OCI-LY3 (cell line): ENCODE measurements at regions not wholly inside any gene's neighbourhood (a gene's known extent, or its start where the extent isn't known, plus 50 kb on each side); places are given as distances from the start of the nearest gene placed in this dataset.

Experiments
- H2AFZ ChIP-seq: fragments of 200-600, 300-600 bp; shearing (Covaris generic); 2 replicates; pipeline ENCODE4 v1.6.0; 2014; ENCODE audit warnings: antibody characterized with exemption, low read depth, low read length
- H3K27ac ChIP-seq: fragments of 200-600, 300-600 bp; sonication (generic); 2 replicates; pipeline ENCODE4 v1.5.1; 2014; ENCODE audit warnings: mild to moderate bottlenecking, low read length, moderate library complexity, mixed read lengths
- H3K27me3 ChIP-seq: fragments of 200-600, 300-600 bp; sonication (generic); 2 replicates; pipeline ENCODE4 v1.6.1; 2014; ENCODE audit warnings: low read depth, low read length, mixed read lengths
- H3K36me3 ChIP-seq: fragments of 200-600, 300-600 bp; sonication (generic); replicated peaks from 2 replicates; pipeline ENCODE3; 2014; ENCODE audit warnings: low read depth, low read length, mixed read lengths
- H3K4me1 ChIP-seq: fragments of 300-600, 200-600 bp; sonication (generic); 2 replicates; pipeline ENCODE4 v1.6.1; 2014; ENCODE audit warnings: low read length, mixed read lengths
- H3K4me2 ChIP-seq: fragments of 200-600, 300-600 bp; sonication (generic); 2 replicates; pipeline ENCODE4 v1.6.1; 2014; ENCODE audit warnings: low read length, mixed read lengths
- H3K4me3 ChIP-seq: fragments of 300-600, 200-600 bp; sonication (generic); 2 replicates; pipeline ENCODE4 v1.5.1; 2014; ENCODE audit warnings: antibody characterized with exemption, mild to moderate bottlenecking, low read length, moderate library complexity
- H3K79me2 ChIP-seq: fragments of 300-600, 200-600 bp; shearing (Covaris generic); 2 replicates; pipeline ENCODE4 v1.6.1; 2014; ENCODE audit warnings: mild to moderate bottlenecking, low read length, mixed read lengths
- H3K9ac ChIP-seq: fragments of 300-600, 200-600 bp; shearing (Covaris generic); 2 replicates; pipeline ENCODE4 v1.6.0; 2014; ENCODE audit warnings: mild to moderate bottlenecking, low read length, moderate library complexity
- H3K9me3 ChIP-seq: fragments of 200-600, 300-600 bp; shearing (Covaris generic); 2 replicates; pipeline ENCODE4 v1.6.1; 2014; ENCODE audit warnings: low read length, mixed read lengths; ENCODE audit not compliant: insufficient read depth
- H4K20me1 ChIP-seq: fragments of 200-600, 300-600 bp; sonication (generic); 2 replicates; pipeline ENCODE4 v1.6.1; 2016; ENCODE audit warnings: low read length, mixed read lengths; ENCODE audit not compliant: insufficient read depth
- CTCF ChIP-seq: fragments of 200-600, 300-600 bp; sonication (generic); IDR thresholded peaks from 2 replicates; pipeline ENCODE4 v1.5.1; 2014; ENCODE audit warnings: antibody characterized with exemption, low read length, low read depth
- EZH2phosphoT487 ChIP-seq: fragments of 200-600 bp; shearing (Covaris generic); IDR thresholded peaks from 2 replicates; pipeline ENCODE4 v1.6.1; 2018; ENCODE audit warnings: antibody characterized with exemption, mixed run types, low read depth

- no peaks in the 10 kb centered on the region for H3K36me3 ChIP-seq
- H3K27ac ChIP-seq: no peak overlapping the region
- no peak overlapping the region for H3K4me2 ChIP-seq
- H3K27me3 ChIP-seq: peaks cover 83% of the 10 kb centered on the region
- H4K20me1 ChIP-seq: no peaks in the 10 kb centered on the region
- no peaks in the 10 kb centered on the region for H3K9me3 ChIP-seq
- no peak overlapping the region for H3K9ac ChIP-seq
- H3K79me2 ChIP-seq: no peaks in the 10 kb centered on the region
- TF ChIP-seq CTCF: no peak
- no peak for TF ChIP-seq EZH2phosphoT487
- no peak overlapping the region for H2AFZ ChIP-seq
- H3K4me1 ChIP-seq: no peaks in the 10 kb centered on the region
- no peak overlapping the region for H3K4me3 ChIP-seq
Observed at GRCh38 chr13:44292545-44292944, 81.1 kb upstream of the SERP2 start.

- no peaks in the 10 kb centered on the region for H3K79me2 ChIP-seq
Observed at GRCh38 chr13:44293374-44293773, 80.2 kb upstream of the SERP2 start.

DNA sequence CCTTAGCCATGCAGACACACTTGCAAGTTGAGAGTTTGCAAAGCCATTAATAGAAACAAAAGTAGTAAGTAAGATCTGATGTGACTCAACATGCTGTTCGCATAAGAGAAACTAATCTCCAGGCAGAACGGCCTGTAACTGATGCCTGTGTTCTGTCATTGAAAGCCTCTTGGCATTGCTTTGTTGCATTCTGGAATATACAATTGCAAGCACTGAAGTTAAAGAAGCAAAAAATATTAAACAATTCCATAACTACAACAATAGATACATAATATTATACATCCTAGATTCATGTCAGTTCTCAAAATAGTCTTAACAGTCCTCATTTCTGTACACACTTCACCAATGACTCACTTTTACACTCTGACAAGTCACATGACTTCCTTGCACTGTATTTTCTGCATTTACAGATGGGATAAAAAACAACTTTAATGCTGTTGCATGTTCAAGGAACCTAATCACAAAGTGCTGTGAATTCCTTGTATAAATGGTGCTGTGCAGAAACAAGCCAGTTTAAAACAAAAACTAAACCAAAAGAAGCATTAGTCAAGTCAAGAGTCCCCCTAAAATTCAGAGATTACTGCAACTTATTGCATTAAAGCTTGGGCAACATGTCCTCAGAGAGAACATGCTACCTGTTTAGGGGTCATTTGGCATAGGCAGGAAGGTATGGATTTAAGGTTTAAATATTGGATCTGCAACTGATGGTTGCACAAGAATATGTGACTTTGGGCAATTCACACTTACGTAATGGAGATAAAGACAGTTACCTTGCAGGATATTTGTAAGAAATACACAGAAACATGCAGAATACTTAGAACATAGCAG, 79.5 kb upstream of the SERP2 start:
- TF ChIP-seq CTCF (no peak), EZH2phosphoT487 (no peak)
- H3K4me2 ChIP-seq: no peak overlapping the region

More at GRCh38 chr13:44293374-44293773, 80.2 kb upstream of the SERP2 start:
- H3K9ac ChIP-seq: no peak overlapping the region
- no peaks in the 10 kb centered on the region for H3K4me1 ChIP-seq
- H3K4me2 ChIP-seq: no peak overlapping the region
- H3K27ac ChIP-seq: no peak overlapping the region
- no peaks in the 10 kb centered on the region for H3K9me3 ChIP-seq
- no peak overlapping the region for H2AFZ ChIP-seq
- H3K27me3 ChIP-seq: peaks cover 83% of the 10 kb centered on the region
- no peaks in the 10 kb centered on the region for H3K36me3 ChIP-seq
- no peaks in the 10 kb centered on the region for H4K20me1 ChIP-seq
- H3K4me3 ChIP-seq: no peak overlapping the region
- TF ChIP-seq CTCF (no peak), EZH2phosphoT487 (no peak)

DNA sequence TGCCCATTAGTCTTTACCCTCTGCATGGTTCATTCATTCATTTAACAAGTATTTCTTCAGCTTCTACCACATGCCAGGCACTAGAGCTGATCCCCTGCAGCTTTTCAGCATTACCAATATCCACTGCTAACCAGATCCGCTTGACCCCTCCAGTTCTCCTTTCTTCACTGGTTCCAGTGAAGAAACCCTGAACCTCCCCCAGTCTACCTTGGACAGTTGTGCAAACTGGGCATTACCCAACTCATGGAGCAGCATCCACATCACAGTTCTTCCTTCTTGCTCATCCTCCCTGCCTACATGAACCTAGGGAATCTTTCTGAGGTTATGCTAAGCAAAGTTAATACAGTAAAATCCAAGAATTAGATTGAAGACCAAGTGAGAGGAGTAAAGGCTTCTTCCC, 78.7 kb upstream of the SERP2 start:
- Histone ChIP-seq H3K9ac (no peak overlapping the region), H3K36me3 (no peaks in the 10 kb centered on the region), H3K27ac (no peak overlapping the region), H3K9me3 (no peaks in the 10 kb centered on the region), H3K4me2 (no peak overlapping the region), H2AFZ (no peak overlapping the region), H3K4me3 (no peak overlapping the region), H3K4me1 (no peaks in the 10 kb centered on the region), H3K79me2 (no peaks in the 10 kb centered on the region), H3K27me3 (peaks cover 80% of the 10 kb centered on the region), H4K20me1 (no peaks in the 10 kb centered on the region)
- TF ChIP-seq CTCF (no peak), EZH2phosphoT487 (no peak)

More for the DNA sequence above, 79.5 kb upstream of the SERP2 start:
- Histone ChIP-seq H2AFZ (no peak overlapping the region), H4K20me1 (no peaks in the 10 kb centered on the region), H3K27me3 (peaks cover 80% of the 10 kb centered on the region), H3K4me3 (no peak overlapping the region), H3K27ac (no peak overlapping the region), H3K36me3 (no peaks in the 10 kb centered on the region), H3K9ac (no peak overlapping the region), H3K79me2 (no peaks in the 10 kb centered on the region), H3K4me1 (no peaks in the 10 kb centered on the region), H3K9me3 (no peaks in the 10 kb centered on the region)
